Bone marrow (tissue), 2 donors: ENCODE measurements at regions not wholly inside any gene's neighbourhood (a gene's known extent, or its start where the extent isn't known, plus 50 kb on each side); places are given as distances from the start of the nearest gene placed in this dataset.
"Not testable (repeated sequence)": the region's sequence is repeated elsewhere in the genome, so short reads cannot be mapped to it uniquely, and the experiment has no call there.

ENCODE experiments used
- DNase-seq, 2 donors: peaks; one replicate each; lab custom pipeline; 2025; lab: John Stamatoyannopoulos, UW

GRCh38 chr2:167582619-167583018, 664.8 kb downstream of the STK39 start:
- no peak for DNase-seq

- DNase-seq: no peak
Measured at GRCh38 chr2:167581961-167582574, 665.3 kb downstream of the STK39 start.

- DNase-seq: no peak
Measured at GRCh38 chr2:167579826-167580225, 667.6 kb downstream of the STK39 start.

DNA sequence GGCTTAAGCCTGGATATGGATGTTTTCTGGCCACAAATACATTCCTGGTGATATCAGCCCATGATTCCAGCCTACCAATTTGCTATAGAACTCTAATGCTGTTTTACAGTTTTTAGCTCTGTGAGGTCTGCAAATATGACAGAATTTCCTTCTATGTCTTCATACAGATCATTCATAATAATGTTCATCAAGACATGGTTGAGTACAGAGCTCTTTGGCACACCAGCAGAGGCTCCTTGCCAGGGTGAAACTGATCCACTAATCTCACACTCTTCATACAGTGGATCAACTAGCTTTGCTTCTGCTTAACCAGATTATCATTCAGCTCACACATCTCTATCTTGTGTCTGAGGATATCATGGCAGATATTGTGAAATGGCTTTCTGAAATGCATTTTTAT, 672.1 kb downstream of the STK39 start:
- no peak for DNase-seq

DNA sequence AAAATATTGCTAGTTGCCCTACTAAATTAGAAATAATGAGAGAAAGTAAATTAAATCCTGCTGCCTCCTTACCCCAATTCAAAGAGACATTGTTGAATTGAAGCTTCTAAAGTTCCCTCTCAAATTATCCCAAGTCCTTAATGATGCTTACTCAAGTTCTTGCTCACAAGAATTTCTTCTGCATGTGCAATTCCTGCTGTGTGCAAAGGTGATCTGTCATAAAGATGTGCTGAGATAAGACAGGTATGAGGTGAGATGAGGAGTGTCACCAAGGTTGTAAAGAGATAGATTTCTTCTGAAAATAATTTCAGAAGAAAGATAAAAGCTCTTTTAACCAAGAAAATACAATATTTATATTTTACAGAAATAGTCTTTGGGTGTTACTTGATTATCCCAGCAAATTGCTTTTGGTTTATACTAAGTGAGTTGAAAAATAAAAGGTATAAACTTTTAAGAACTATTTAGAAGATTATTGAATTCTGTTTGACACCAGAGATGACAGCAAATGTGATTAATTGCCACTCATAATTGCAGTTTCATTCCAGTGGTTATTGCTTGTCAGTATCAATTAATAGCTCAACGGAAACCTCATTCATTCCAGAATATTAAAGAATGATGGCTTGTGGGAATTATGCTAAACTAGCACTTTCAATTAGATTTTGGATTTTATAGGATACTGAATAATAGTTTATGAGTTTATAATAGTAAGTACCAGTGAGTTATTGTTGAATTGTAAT, 674.3 kb downstream of the STK39 start:
- DNase-seq: no peak

GRCh38 chr2:167570370-167570769, 677.0 kb downstream of the STK39 start:
- DNase-seq: no peak

GRCh38 chr2:167563885-167564619, 675.8 kb downstream of the XIRP2 start:
- DNase-seq: not testable (repeated sequence)

GRCh38 chr2:167558272-167558991, 670.2 kb downstream of the XIRP2 start:
- not testable (repeated sequence) for DNase-seq

DNA sequence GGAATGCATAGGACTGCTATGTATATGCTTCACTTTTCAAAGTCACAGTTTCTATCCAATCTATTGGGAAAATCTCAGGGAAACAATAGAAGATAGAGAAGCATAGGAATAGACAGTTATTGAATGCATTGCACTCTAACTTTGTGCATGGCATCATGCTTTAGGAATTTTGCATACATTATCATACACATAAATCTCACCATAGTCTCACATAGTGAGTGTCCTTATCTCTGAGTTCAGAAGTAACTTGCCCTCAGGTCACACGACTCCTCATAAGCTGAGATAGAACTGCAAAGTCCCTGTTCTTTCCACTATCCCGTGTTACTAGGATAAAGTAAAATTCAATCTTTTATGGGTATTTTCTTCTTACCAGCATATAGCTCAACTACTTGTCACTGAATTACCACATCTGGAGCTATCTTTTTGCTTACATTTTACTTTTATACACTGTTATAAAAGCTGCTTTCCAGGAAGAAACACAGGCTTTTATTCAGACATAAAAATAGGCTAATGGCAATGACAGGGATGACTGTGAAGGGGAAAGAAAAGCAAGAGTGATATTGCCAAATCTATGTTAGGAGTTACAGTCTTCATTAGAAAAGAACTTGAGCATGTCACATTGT, 666.9 kb downstream of the XIRP2 start:
- no peak for DNase-seq

DNA sequence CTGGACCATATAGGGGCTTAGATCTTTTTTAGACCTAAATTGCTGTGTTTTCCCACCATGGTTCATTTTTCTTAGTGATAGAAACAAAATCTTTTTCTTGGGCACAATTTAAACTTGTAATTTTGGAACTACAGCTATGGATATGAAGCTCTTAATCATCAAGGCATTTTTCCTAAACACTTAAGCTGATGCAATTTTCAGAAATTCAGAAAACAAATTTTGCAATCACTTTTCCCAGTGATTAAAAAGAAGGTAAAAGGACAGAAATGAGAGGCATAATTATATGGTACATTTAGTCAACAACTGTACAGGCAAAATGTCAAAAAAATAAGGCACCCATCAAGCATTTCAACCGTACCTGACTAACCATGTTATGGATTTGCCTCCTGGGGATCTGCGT, 665.4 kb downstream of the XIRP2 start:
- DNase-seq: no peak

DNA sequence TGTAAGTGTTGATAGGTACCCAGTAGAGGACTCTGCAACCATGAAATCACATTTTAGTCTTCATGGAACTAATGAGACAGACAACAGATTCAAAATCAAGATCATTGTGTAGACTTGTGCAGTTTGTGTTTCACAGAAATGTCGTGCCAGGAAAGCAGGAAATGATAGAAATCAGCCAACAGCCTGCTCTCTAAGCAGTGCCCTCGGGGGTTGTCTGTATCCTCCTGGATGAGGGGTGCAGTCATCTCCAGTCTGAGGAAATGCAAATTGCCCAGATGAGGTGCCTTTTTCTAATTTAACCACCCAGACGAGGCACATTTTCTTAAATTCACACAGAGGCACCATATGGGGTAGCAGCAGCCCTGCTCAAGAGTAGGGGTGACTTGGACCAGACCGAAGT, 663.1 kb downstream of the XIRP2 start:
- no peak for DNase-seq

DNA sequence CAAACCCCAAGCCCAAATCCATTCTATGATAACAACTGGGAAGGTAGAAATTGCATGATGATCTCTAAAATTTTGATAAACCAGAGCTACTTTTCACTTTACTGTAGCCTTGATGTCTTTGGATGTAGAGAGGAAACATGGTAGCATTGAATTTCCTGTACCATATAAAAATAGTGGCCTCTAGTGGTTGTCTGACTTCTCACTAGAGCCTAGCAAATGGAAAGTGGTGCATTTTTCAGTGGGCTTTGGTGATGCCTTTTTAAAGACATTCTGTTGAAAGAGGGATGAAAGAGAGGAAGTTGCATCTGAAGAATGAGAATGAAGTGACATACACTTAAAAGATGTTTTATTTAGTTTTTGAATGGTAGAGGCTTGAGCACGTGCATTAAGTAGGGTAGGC, 662.2 kb downstream of the XIRP2 start:
- no peak for DNase-seq

DNA sequence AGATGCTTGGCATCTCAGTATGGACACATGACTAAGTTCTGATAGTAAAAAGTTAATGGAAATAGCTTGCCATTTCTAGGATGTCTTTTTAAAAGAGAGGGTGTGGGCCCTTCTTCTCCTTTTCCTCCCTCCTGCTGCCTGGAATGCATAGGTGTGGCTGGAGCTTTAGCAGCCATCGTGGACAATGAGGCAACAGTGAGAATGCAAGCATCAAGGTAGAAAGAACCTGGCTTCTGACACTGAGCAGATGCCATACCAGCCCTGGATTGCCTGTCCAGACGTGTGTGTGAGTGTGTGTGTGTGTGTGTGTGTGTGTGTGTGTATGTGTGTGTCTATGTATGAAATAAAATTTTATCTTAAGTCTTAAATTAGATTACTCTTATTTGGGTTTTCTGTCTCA, 660.1 kb downstream of the XIRP2 start:
- no peak for DNase-seq

DNA sequence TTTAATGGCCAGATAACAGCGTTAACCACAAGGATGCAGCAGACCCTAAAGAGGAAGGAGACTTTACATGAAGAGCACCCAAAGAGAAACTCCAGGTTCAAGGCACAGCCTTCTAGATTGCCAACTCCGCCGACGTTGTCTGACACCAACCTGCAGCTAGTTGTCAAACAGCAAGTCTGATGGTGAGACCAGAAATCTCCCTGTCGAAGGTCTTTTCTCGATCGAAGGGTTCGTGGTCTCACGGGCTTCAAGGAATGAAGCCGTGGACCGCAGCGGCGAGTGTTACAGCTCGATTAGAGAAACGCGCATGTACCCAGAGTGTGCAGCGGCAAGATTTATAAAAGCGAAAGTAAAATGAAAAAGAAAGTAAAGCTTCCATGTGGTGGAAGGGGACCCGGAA, 656.3 kb downstream of the XIRP2 start:
- no peak for DNase-seq

DNA sequence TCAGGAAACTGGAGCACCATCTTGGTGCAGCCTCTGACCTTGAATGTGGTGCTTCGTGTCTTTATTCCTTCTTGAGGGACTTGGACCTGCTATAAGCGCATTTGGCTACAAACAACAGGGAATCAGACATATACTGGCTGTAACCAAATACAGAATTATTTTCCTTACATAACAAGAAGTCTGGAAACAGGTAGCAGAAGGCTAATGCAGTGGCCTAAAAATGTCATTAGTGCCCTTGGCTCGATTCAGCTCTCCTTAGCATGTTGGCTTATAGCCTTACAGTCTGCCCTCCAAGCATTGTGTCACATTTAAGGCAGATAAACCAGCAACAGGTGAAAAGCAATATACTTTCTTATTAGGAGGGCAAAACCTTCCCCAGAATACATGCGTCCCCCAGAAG, 655.4 kb downstream of the XIRP2 start:
- no peak for DNase-seq

GRCh38 chr2:167537743-167538142, 649.5 kb downstream of the XIRP2 start:
- no peak for DNase-seq

DNA sequence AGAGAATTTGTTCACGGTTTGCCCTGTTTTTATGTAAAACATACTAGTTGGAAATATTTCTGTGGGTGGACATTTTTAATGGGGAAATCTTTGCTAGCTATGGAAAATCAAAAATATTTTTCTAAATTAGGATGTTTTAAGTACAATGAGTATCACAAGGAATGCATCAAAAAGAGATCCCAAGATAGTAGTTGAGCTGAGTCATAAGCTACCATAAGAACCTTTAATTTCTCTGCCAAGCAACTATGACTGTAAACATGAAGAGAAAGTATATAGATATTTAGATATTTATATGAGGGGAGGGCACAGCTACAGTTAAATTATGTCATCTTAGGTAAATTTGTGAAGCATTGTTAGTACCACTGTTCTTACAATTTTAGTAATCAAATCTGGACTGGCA, 646.2 kb downstream of the XIRP2 start:
- DNase-seq: no peak

DNA sequence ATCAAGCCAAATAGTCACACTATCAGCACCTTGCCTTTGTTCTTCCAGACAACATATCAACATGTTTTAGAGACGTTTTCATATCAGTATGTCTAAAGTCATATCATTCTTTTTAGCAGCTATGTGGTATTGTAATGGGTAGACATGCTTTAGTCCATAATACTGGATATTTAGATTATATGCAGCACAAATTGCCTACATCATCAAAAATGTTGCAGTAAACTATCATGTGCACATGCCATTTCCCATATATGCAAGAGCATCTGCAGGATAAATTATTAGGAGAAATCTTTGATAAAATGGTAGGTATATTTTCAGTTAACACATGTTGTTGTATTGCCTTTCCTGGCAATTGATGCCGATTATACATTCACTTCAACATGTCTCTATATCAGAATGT, 636.5 kb downstream of the XIRP2 start:
- no peak for DNase-seq

DNA sequence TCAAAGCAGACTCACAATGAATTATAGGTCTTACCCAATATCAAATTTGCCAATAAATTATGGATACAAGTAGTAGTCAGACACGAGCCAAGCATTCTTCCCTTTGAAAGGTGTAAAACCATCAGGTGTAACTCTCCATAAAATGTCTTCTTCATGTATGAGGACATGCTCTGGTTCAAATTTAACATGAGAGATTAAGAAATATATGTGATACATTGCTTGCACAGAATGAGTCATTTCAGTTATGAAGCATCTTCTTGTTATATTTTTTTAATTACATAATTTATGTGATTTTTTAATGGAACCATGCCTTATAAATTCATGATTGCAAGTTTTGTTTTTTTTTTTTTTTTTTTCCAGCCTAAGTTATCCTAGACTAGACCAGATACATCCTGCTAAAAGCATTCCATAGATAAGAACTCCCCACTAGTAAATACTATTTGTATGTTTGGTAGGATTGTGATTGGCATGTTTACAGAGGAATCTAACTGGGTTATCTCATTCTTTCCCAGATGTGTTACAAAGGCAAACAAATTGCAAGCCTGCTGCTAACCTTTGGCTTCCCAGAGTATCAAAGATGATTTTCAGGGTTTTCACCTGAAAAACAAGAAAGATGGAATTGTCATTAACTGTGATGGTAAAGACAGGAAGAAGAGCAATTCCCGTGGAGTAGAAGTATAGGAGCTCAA, 621.9 kb downstream of the XIRP2 start:
- DNase-seq: no peak

- DNase-seq: no peak
Measured at GRCh38 chr2:167509586-167509985, 621.3 kb downstream of the XIRP2 start.

GRCh38 chr2:167508709-167509108, 620.4 kb downstream of the XIRP2 start:
- no peak for DNase-seq

DNA sequence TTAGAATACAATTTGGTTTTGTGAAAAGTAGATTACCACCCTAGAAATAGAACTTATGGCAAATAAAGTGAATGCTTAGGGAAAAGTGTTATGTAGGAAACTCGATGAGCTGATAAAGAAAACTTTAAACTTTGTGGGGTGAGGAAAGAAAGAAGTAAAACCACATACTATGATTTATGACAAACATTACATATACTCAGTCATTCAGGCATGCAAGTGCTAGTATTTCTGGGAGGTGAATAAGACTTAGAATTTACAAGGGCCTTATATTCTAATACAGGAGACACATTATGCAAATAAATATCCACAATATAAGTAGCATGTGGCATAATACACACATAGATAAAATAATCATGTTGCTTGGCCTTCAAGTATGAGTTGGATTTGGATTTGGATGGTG, 618.1 kb downstream of the XIRP2 start:
- DNase-seq: no peak
